H1 (cell line): ENCODE measurements at regions not wholly inside any gene's neighbourhood (a gene's known extent, or its start where the extent isn't known, plus 50 kb on each side); places are given as distances from the start of the nearest gene placed in this dataset.

Experiments used
- CTCF ChIA-PET: fragments of 300-600 bp; sonication (Branson Sonifier 250); formaldehyde crosslinking; loops from one replicate; lab custom pipeline; 2021; ENCODE audit not compliant: partially characterized antibody; lab: Charles Lee
- POLR2A ChIA-PET: fragments of 300-600 bp; sonication (Branson Sonifier 250); formaldehyde crosslinking; loops from one replicate; lab custom pipeline; 2021; ENCODE audit warnings: inconsistent platforms; ENCODE audit not compliant: partially characterized antibody; lab: Charles Lee
- DNase-seq, 2 experiments: peaks; one replicate each; pipeline versions ENCODE4 v3.0.0 to v3.0.0-alpha.2; 2010 to 2022; ENCODE audit warnings: low spot score in 2 of 2, low read depth in 1 of 2, mixed read lengths in 1 of 2
- FAIRE-seq: peaks from 2 replicates; lab custom pipeline; 2011; peaks lifted over from hg19 to GRCh38; lab: Jason Lieb, UNC
- H2AFZ ChIP-seq: 2 replicates; pipeline ENCODE4 v1.8.1; 2012; ENCODE audit warnings: low read length, inconsistent platforms
- H2AK5ac ChIP-seq: 2 replicates; pipeline ENCODE4 v1.6.1; 2013; ENCODE audit warnings: low read depth, low read length
- H2BK120ac ChIP-seq: replicated peaks from 2 replicates; pipeline ENCODE3; 2013; ENCODE audit warnings: low read depth, low read length, inconsistent platforms
- H2BK12ac ChIP-seq: 2 replicates; pipeline ENCODE4 v1.6.1; 2013; ENCODE audit warnings: low read depth, low read length
- H2BK15ac ChIP-seq: 2 replicates; pipeline ENCODE4 v1.6.1; 2013; ENCODE audit warnings: low read length
- H2BK20ac ChIP-seq: 2 replicates; pipeline ENCODE4 v1.6.1; 2013; ENCODE audit warnings: low read length
- H2BK5ac ChIP-seq: 2 replicates; pipeline ENCODE4 v1.6.1; 2013; ENCODE audit warnings: low read depth, low read length
- H3K14ac ChIP-seq: 2 replicates; pipeline ENCODE4 v1.6.1; 2013; ENCODE audit warnings: inconsistent platforms; ENCODE audit not compliant: insufficient read length
- H3K18ac ChIP-seq: 2 replicates; pipeline ENCODE4 v1.6.1; 2013; ENCODE audit warnings: low read length; ENCODE audit errors: extremely low read depth
- H3K23ac ChIP-seq: 2 replicates; pipeline ENCODE4 v1.6.1; 2013; ENCODE audit warnings: inconsistent platforms; ENCODE audit not compliant: insufficient read length
- H3K23me2 ChIP-seq: 2 replicates; pipeline ENCODE4 v1.6.1; 2013; ENCODE audit warnings: low read depth, low read length
- H3K27ac ChIP-seq: 2 replicates; pipeline ENCODE4 v1.6.1; 2011; ENCODE audit warnings: low read depth, low read length, inconsistent platforms
- H3K27me3 ChIP-seq, 4 experiments: replicated peaks in 1 of 4; 1 replicate in 1 of 4; 2 replicates in 3 of 4; pipeline versions ENCODE4 v1.6.1 to v1.8.1; 2011 to 2013; ENCODE audit warnings: low read length in 3 of 4, mild to moderate bottlenecking in 3 of 4, inconsistent platforms in 2 of 4, mixed read lengths in 2 of 4, moderate library complexity in 1 of 4; ENCODE audit not compliant: control insufficient read depth in 3 of 4, insufficient read depth in 3 of 4; ENCODE audit errors: extremely low read depth in 1 of 4
- H3K36me3 ChIP-seq, 4 experiments: 2 replicates each; pipeline versions ENCODE4 v1.6.1 to v1.8.1; 2011 to 2013; ENCODE audit warnings: mild to moderate bottlenecking in 4 of 4, low read length in 3 of 4, moderate library complexity in 2 of 4, control low read depth in 1 of 4, inconsistent platforms in 1 of 4; ENCODE audit not compliant: insufficient read depth in 4 of 4, control insufficient read depth in 2 of 4
- H3K4ac ChIP-seq: replicated peaks from 2 replicates; pipeline ENCODE3; 2013; ENCODE audit warnings: low read length, low read depth, mixed read lengths, inconsistent platforms; ENCODE audit not compliant: insufficient read length
- H3K4me1 ChIP-seq, 4 experiments: replicated peaks in 1 of 4; 1 replicate in 1 of 4; 2 replicates in 3 of 4; pipeline versions ENCODE4 v1.6.1 to v1.8.1; 2011 to 2013; ENCODE audit warnings: low read length in 3 of 4, inconsistent platforms in 2 of 4, mixed read lengths in 1 of 4; ENCODE audit not compliant: insufficient read depth in 4 of 4, control insufficient read depth in 3 of 4
- H3K4me2 ChIP-seq, 2 experiments: 2 replicates each; pipeline versions ENCODE4 v1.6.1 to v1.8.1; 2011 to 2013; ENCODE audit warnings: low read depth in 2 of 2, low read length in 2 of 2, control low read depth in 1 of 2, inconsistent platforms in 1 of 2, mild to moderate bottlenecking in 1 of 2; ENCODE audit not compliant: insufficient read depth in 1 of 2
- H3K4me3 ChIP-seq, 4 experiments: fragments of 200-600, 300-600 bp in 1 of 4; sonication (generic), shearing (Covaris generic), sonication (Bioruptor Twin) in 1 of 4; 2 replicates each; pipeline versions ENCODE4 v1.5.1 to v1.8.1; 2011 to 2016; ENCODE audit warnings: low read length in 4 of 4, low read depth in 3 of 4, control low read depth in 2 of 4, inconsistent platforms in 2 of 4, mild to moderate bottlenecking in 2 of 4, mixed read lengths in 1 of 4, moderate library complexity in 1 of 4; ENCODE audit not compliant: insufficient read depth in 2 of 4; ENCODE audit errors: extremely low read depth in 1 of 4
- H3K56ac ChIP-seq: replicated peaks from 2 replicates; pipeline ENCODE3; 2013; ENCODE audit warnings: low read depth, mild to moderate bottlenecking, mixed read lengths, low read length, inconsistent platforms; ENCODE audit not compliant: insufficient read length
- H3K79me1 ChIP-seq: 2 replicates; pipeline ENCODE4 v1.6.1; 2013; ENCODE audit warnings: low read depth, low read length, control low read depth
- H3K79me2 ChIP-seq, 2 experiments: 2 replicates each; pipeline versions ENCODE4 v1.6.1 to v1.8.1; 2012 to 2013; ENCODE audit warnings: low read length in 2 of 2, mild to moderate bottlenecking in 2 of 2, inconsistent platforms in 1 of 2; ENCODE audit not compliant: insufficient read depth in 2 of 2, control insufficient read depth in 1 of 2
- H3K9ac ChIP-seq, 4 experiments: replicated peaks in 1 of 4; 1 replicate in 1 of 4; 2 replicates in 3 of 4; pipeline versions ENCODE4 v1.6.1 to v1.8.1; 2011 to 2013; ENCODE audit warnings: low read depth in 3 of 4, low read length in 3 of 4, control low read depth in 2 of 4, mild to moderate bottlenecking in 2 of 4, moderate library complexity in 2 of 4, inconsistent platforms in 1 of 4; ENCODE audit errors: extremely low read depth in 1 of 4
- H3K9me3 ChIP-seq, 2 experiments: 2 replicates each; pipeline versions ENCODE4 v1.6.1 to v1.8.1; 2012 to 2013; ENCODE audit warnings: mild to moderate bottlenecking in 2 of 2, moderate library complexity in 2 of 2, control low read depth in 1 of 2, inconsistent platforms in 1 of 2, low read depth in 1 of 2, low read length in 1 of 2, mixed read lengths in 1 of 2; ENCODE audit not compliant: insufficient read depth in 2 of 2
- H4K20me1 ChIP-seq, 2 experiments: replicated peaks in 1 of 2; 2 replicates each; pipeline versions ENCODE3 to v1.8.1; 2011 to 2013; ENCODE audit warnings: inconsistent platforms in 2 of 2, low read length in 2 of 2, mild to moderate bottlenecking in 1 of 2; ENCODE audit not compliant: insufficient read depth in 2 of 2, control insufficient read depth in 1 of 2
- H4K5ac ChIP-seq: 2 replicates; pipeline ENCODE4 v1.6.1; 2013; ENCODE audit warnings: low read length, low read depth, mixed read lengths, inconsistent platforms; ENCODE audit not compliant: insufficient read length
- H4K8ac ChIP-seq: 2 replicates; pipeline ENCODE4 v1.8.0; 2013; ENCODE audit warnings: mild to moderate bottlenecking, moderate library complexity, low read length, inconsistent platforms; ENCODE audit not compliant: insufficient read depth; ENCODE audit errors: extremely low read depth
- H4K91ac ChIP-seq: replicated peaks from 2 replicates; pipeline ENCODE3; 2013; ENCODE audit warnings: low read length, mixed read lengths, inconsistent platforms; ENCODE audit not compliant: insufficient read length
- CEBPB ChIP-seq: IDR thresholded peaks from 2 replicates; pipeline ENCODE4 v1.6.1; 2012; ENCODE audit warnings: low read depth, low read length
- CTBP2 ChIP-seq: IDR thresholded peaks from 2 replicates; pipeline ENCODE4 v1.7.0; 2011; ENCODE audit warnings: borderline replicate concordance, mild to moderate bottlenecking, moderate library complexity, mixed read lengths, low read length; ENCODE audit not compliant: insufficient read depth, insufficient read length
- EGR1 ChIP-seq: IDR thresholded peaks from 2 replicates; pipeline ENCODE4 v1.6.1; 2011; ENCODE audit warnings: low read depth, low read length, borderline replicate concordance
- EP300 ChIP-seq, 2 experiments: IDR thresholded peaks; 1 replicate in 1 of 2; 2 replicates in 1 of 2; pipeline ENCODE4 v1.6.1; 2011 to 2012; ENCODE audit warnings: low read depth in 2 of 2, low read length in 2 of 2, mild to moderate bottlenecking in 2 of 2, borderline replicate concordance in 1 of 2, inconsistent platforms in 1 of 2, moderate library complexity in 1 of 2
- GABPA ChIP-seq: IDR thresholded peaks from 2 replicates; pipeline ENCODE4 v1.6.1; 2011; ENCODE audit warnings: mild to moderate bottlenecking, low read length, moderate library complexity, borderline replicate concordance; ENCODE audit not compliant: insufficient read depth
- GTF2F1 ChIP-seq: IDR thresholded peaks from 2 replicates; pipeline ENCODE4 v1.6.1; 2012; ENCODE audit warnings: low read depth, low read length, improper control_type of control experiment, borderline replicate concordance
- NANOG ChIP-seq: IDR thresholded peaks from 2 replicates; pipeline ENCODE4 v1.6.1; 2011; ENCODE audit warnings: low read length, low read depth, mild to moderate bottlenecking, inconsistent platforms; ENCODE audit not compliant: insufficient read depth, poor library complexity, severe bottlenecking
- SP4 ChIP-seq: IDR thresholded peaks from 2 replicates; pipeline ENCODE4 v1.6.1; 2012; ENCODE audit warnings: low read length, inconsistent platforms
- TAF7 ChIP-seq: optimal IDR thresholded peaks from 2 replicates; pipeline ENCODE3; 2011; ENCODE audit warnings: low read depth, mild to moderate bottlenecking, inconsistent platforms, low read length, moderate library complexity, borderline replicate concordance
- YY1 ChIP-seq: IDR thresholded peaks from 2 replicates; pipeline ENCODE4 v1.6.1; 2011; ENCODE audit warnings: low read depth, mild to moderate bottlenecking, low read length
- ZNF274 ChIP-seq: IDR thresholded peaks from 2 replicates; pipeline ENCODE4 v1.7.0; 2012; ENCODE audit warnings: low read length, borderline replicate concordance; ENCODE audit errors: extremely low read depth
- WGBS, 2 experiments: shearing (Covaris generic) in 1 of 2; methylation state at CpG; one replicate each; pipeline versions ENCODE4 v1.1.6 to v1.1.7; 2013 to 2015; ENCODE audit warnings: low lambda C conversion rate in 2 of 2, mixed read lengths in 2 of 2, inconsistent platforms in 1 of 2, low coverage in 1 of 2, missing lambda C conversion rate in 1 of 2; ENCODE audit not compliant: insufficient replicate concordance in 2 of 2, insufficient coverage in 1 of 2, insufficient read length in 1 of 2; ENCODE audit errors: extremely low coverage in 1 of 2, missing lambda C conversion rate in 1 of 2; 5-methylcytosine and 5-hydroxymethylcytosine counted together
- TF ChIP-seq, protein P1 (sequence below): IDR thresholded peaks from 2 replicates; pipeline ENCODE4 v1.6.1; 2012; ENCODE audit warnings: inconsistent platforms

DNA sequence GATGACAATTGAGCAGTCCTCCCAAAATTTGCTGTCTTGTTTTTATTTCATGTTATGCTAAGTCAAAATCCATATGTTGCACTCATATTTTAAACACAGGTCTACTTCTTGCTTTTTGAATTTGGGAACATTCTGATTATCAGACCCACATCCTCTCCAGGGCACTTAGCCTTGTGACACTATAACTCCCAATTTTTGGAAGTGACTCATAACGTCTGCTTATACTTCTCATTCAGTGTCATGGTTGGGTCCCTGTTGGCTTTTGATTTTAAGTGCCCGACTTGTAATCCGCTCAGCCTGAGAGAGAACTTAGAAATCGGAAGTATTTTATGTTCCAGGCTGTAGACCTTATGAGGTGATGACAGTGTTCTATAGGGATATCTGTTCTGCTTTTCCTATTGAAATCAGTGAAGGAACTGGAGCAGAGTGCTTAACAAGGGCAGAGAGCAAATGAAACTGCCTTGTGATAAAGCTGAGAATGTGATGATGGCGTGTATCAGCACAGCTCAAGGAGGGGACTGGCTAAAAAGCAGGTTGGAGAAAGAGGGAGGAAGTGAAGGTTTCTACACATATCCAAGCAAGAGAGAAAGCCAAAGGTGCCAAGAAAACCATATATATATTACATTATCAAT, 136.0 kb downstream of the HLX start:
- no peak overlapping the region for H3K18ac ChIP-seq
- H3K79me2 ChIP-seq, result no peaks in the 10 kb centered on the region
- POLR2A ChIA-PET, result no interaction called here
- H3K9ac ChIP-seq, result no peak overlapping the region
- no peaks in the 10 kb centered on the region for H4K20me1 ChIP-seq
- no peak overlapping the region for H3K23ac ChIP-seq
- H3K79me1 ChIP-seq, result no peaks in the 10 kb centered on the region
- no peak overlapping the region for H3K4me3 ChIP-seq
- CTCF ChIA-PET, result interaction anchor here (1.2 to 1.3 kb wide), 2 partner anchors 11 to 186 kb away, joined by 3 read pairs; no protein-coding TSS in a partner anchor
- H3K4me1 ChIP-seq, result no peaks in the 10 kb centered on the region
- H3K36me3 ChIP-seq, result no peaks in the 10 kb centered on the region
- H3K14ac ChIP-seq, result no peak overlapping the region
- FAIRE-seq, result no peak
- H4K5ac ChIP-seq, result no peak overlapping the region
- no peak overlapping the region for H2BK12ac ChIP-seq
- no peak overlapping the region for H2BK120ac ChIP-seq
- 96% methylated on average over 5 of the region's 5 CpGs; no CpG with 5 or more reads in 1 of the 2 experiments for WGBS, 2 experiments
- H4K8ac ChIP-seq, result no peak overlapping the region
- H3K9me3 ChIP-seq, result no peaks in the 10 kb centered on the region
- H4K91ac ChIP-seq, result no peak overlapping the region
- no peak for DNase-seq
- no peak for TF ChIP-seq GTF2F1
- TF ChIP-seq YY1, result no peak
- no peak for TF ChIP-seq GABPA
- no peak for TF ChIP-seq CTBP2
- no peak for TF ChIP-seq ZNF274
- TF ChIP-seq, protein P1, sequence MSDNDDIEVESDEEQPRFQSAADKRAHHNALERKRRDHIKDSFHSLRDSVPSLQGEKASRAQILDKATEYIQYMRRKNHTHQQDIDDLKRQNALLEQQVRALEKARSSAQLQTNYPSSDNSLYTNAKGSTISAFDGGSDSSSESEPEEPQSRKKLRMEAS, result no peak
- TF ChIP-seq TAF7, result no peak
- no peak for TF ChIP-seq EGR1
- TF ChIP-seq NANOG, result no peak
- TF ChIP-seq CEBPB, result no peak
- TF ChIP-seq SP4, result no peak
- no peak for TF ChIP-seq EP300 (IDR thresholded peaks at IDR 0.05; ENCODE audit: borderline replicate concordance in 1 of 2, low read depth in 2 of 2, low read length in 2 of 2)
- H2BK20ac ChIP-seq, result no peak overlapping the region
- H2BK15ac ChIP-seq, result no peak overlapping the region
- no peak overlapping the region for H3K4me2 ChIP-seq
- no peak overlapping the region for H2AFZ ChIP-seq
- H3K27ac ChIP-seq, result no peak overlapping the region
- H3K23me2 ChIP-seq, result no peaks in the 10 kb centered on the region
- no peak overlapping the region for H2AK5ac ChIP-seq
- no peak overlapping the region for H2BK5ac ChIP-seq
- no peaks in the 10 kb centered on the region for H3K27me3 ChIP-seq
- H3K4ac ChIP-seq, result no peak overlapping the region
- no peak overlapping the region for H3K56ac ChIP-seq
